H9 (cell line): ENCODE measurements at regions not wholly inside any gene's neighbourhood (a gene's known extent, or its start where the extent isn't known, plus 50 kb on each side); places are given as distances from the start of the nearest gene placed in this dataset.

Experiments used
- DNase-seq: peaks from one replicate; pipeline ENCODE4 v3.0.0-alpha.2; 2017
- H2AFZ ChIP-seq: one replicate; pipeline ENCODE4 v1.6.1; 2013; ENCODE audit warnings: mild to moderate bottlenecking, low read length, control low read depth, moderate library complexity
- H2AK5ac ChIP-seq: 2 replicates; pipeline ENCODE4 v1.6.1; 2013; ENCODE audit warnings: low read length, control low read depth, mixed read lengths; ENCODE audit not compliant: insufficient read length
- H2BK120ac ChIP-seq: one replicate; pipeline ENCODE4 v1.6.1; 2013; ENCODE audit warnings: low read depth, mild to moderate bottlenecking, low read length, control low read depth, inconsistent platforms; ENCODE audit not compliant: poor library complexity, severe bottlenecking
- H2BK12ac ChIP-seq: 2 replicates; pipeline ENCODE4 v1.6.1; 2013; ENCODE audit warnings: low read length, control low read depth, mixed read lengths, low read depth; ENCODE audit not compliant: insufficient read length
- H2BK15ac ChIP-seq: 2 replicates; pipeline ENCODE4 v1.6.1; 2013; ENCODE audit warnings: low read depth, low read length, control low read depth
- H2BK20ac ChIP-seq: one replicate; pipeline ENCODE4 v1.6.1; 2013; ENCODE audit warnings: low read depth, mild to moderate bottlenecking, low read length, control low read depth, inconsistent platforms; ENCODE audit not compliant: poor library complexity, severe bottlenecking
- H2BK5ac ChIP-seq: 2 replicates; pipeline ENCODE4 v1.6.1; 2013; ENCODE audit warnings: low read length, control low read depth, mixed read lengths; ENCODE audit not compliant: insufficient read length
- H3K14ac ChIP-seq: 2 replicates; pipeline ENCODE4 v1.6.1; 2013; ENCODE audit warnings: low read length, control low read depth; ENCODE audit not compliant: insufficient read depth
- H3K18ac ChIP-seq: 2 replicates; pipeline ENCODE4 v1.6.1; 2013; ENCODE audit warnings: low read depth, mild to moderate bottlenecking, mixed read lengths, low read length, control low read depth; ENCODE audit not compliant: insufficient read length
- H3K23ac ChIP-seq: 2 replicates; pipeline ENCODE4 v1.6.1; 2013; ENCODE audit warnings: low read length, control low read depth, mixed read lengths, low read depth; ENCODE audit not compliant: insufficient read length
- H3K23me2 ChIP-seq: 2 replicates; pipeline ENCODE4 v1.6.1; 2013; ENCODE audit warnings: low read depth, mild to moderate bottlenecking, mixed read lengths, low read length, control low read depth; ENCODE audit not compliant: insufficient read length, poor library complexity, severe bottlenecking
- H3K27ac ChIP-seq: 2 replicates; pipeline ENCODE4 v1.5.1; 2013; ENCODE audit warnings: low read length, control low read depth, mixed read lengths, low read depth; ENCODE audit not compliant: insufficient read length
- H3K27me3 ChIP-seq: 2 replicates; pipeline ENCODE4 v1.6.1; 2013; ENCODE audit warnings: low read length, control low read depth, inconsistent platforms; ENCODE audit not compliant: insufficient read depth
- H3K4ac ChIP-seq: 2 replicates; pipeline ENCODE4 v1.6.1; 2013; ENCODE audit warnings: low read depth, mild to moderate bottlenecking, control low read depth, inconsistent platforms, low read length, moderate library complexity
- H3K4me1 ChIP-seq: 2 replicates; pipeline ENCODE4 v1.6.1; 2013; ENCODE audit warnings: low read length, control low read depth, inconsistent platforms; ENCODE audit not compliant: insufficient read depth
- H3K4me2 ChIP-seq: 2 replicates; pipeline ENCODE4 v1.6.1; 2013; ENCODE audit warnings: low read length, control low read depth, mixed read lengths; ENCODE audit not compliant: insufficient read length, insufficient read depth
- H3K56ac ChIP-seq: 2 replicates; pipeline ENCODE4 v1.6.1; 2013; ENCODE audit warnings: low read depth, mild to moderate bottlenecking, mixed read lengths, low read length, control low read depth; ENCODE audit not compliant: insufficient read length
- H3K79me1 ChIP-seq: 2 replicates; pipeline ENCODE4 v1.6.1; 2013; ENCODE audit warnings: low read depth, mild to moderate bottlenecking, moderate library complexity, low read length, control low read depth, inconsistent platforms; ENCODE audit not compliant: insufficient read depth, poor library complexity, severe bottlenecking
- H3K79me2 ChIP-seq: 2 replicates; pipeline ENCODE4 v1.6.1; 2013; ENCODE audit warnings: low read length, control low read depth, inconsistent platforms; ENCODE audit not compliant: insufficient read depth
- H3K9ac ChIP-seq: 2 replicates; pipeline ENCODE4 v1.6.1; 2013; ENCODE audit warnings: low read length, control low read depth, mixed read lengths; ENCODE audit not compliant: insufficient read length; ENCODE audit errors: extremely low read depth
- H3K9me3 ChIP-seq: one replicate; pipeline ENCODE4 v1.6.1; 2013; ENCODE audit warnings: low read depth, low read length, inconsistent platforms; ENCODE audit not compliant: control insufficient read depth
- H3T11ph ChIP-seq: one replicate; pipeline ENCODE4 v1.6.1; 2013; ENCODE audit warnings: mild to moderate bottlenecking, low read length, control low read depth, inconsistent platforms
- H4K20me1 ChIP-seq: one replicate; pipeline ENCODE4 v1.6.1; 2013; ENCODE audit not compliant: control insufficient read depth, insufficient read length, insufficient read depth
- H4K5ac ChIP-seq: 2 replicates; pipeline ENCODE4 v1.6.1; 2013; ENCODE audit warnings: low read depth, mild to moderate bottlenecking, mixed read lengths, low read length, control low read depth; ENCODE audit not compliant: insufficient read length
- H4K8ac ChIP-seq: replicated peaks from 2 replicates; pipeline ENCODE4 v1.6.1; 2013; ENCODE audit warnings: low read length, control low read depth, mixed read lengths, low read depth; ENCODE audit not compliant: insufficient read length
- H4K91ac ChIP-seq: 2 replicates; pipeline ENCODE4 v1.6.1; 2013; ENCODE audit warnings: low read depth, mild to moderate bottlenecking, moderate library complexity, mixed read lengths, low read length, control low read depth; ENCODE audit not compliant: insufficient read length
- H3K27ac Mint-ChIP-seq, 3 experiments: 2 replicates in 2 of 3; 3 replicates in 1 of 3; pipeline ENCODE4 v1.8.0; 2020 to 2021; ENCODE audit warnings: mixed read lengths in 3 of 3, mild to moderate bottlenecking in 1 of 3, moderate library complexity in 1 of 3
- H3K27me3 Mint-ChIP-seq: 2 replicates; pipeline ENCODE4 v1.8.0; 2021; ENCODE audit warnings: low read depth, mild to moderate bottlenecking, moderate library complexity, mixed read lengths
- H3K36me3 Mint-ChIP-seq, 3 experiments: 2 replicates in 2 of 3; 3 replicates in 1 of 3; pipeline ENCODE4 v1.8.0; 2020 to 2021; ENCODE audit warnings: low read depth in 3 of 3, mixed read lengths in 3 of 3; ENCODE audit not compliant: insufficient read depth in 1 of 3
- H3K4me1 Mint-ChIP-seq, 2 experiments: 2 replicates each; pipeline ENCODE4 v1.8.0; 2020; ENCODE audit warnings: mixed read lengths in 2 of 2
- H3K4me3 Mint-ChIP-seq, 2 experiments: 2 replicates in 1 of 2; 3 replicates in 1 of 2; pipeline ENCODE4 v1.8.0; 2020 to 2021; ENCODE audit warnings: mild to moderate bottlenecking in 2 of 2, mixed read lengths in 2 of 2, moderate library complexity in 1 of 2
- H3K9me3 Mint-ChIP-seq, 2 experiments: 2 replicates in 1 of 2; 3 replicates in 1 of 2; pipeline ENCODE4 v1.8.0; 2020; ENCODE audit warnings: mild to moderate bottlenecking in 2 of 2, mixed read lengths in 2 of 2, moderate library complexity in 1 of 2
- CTCF ChIP-seq: fragments of 200-600 bp; sonication (generic); conservative IDR thresholded peaks from 3 replicates; pipeline ENCODE4 v1.8.0; 2021; ENCODE audit warnings: antibody characterized with exemption, mild to moderate bottlenecking
- WGBS: extraction: QIAGEN DNeasy Blood & Tissue Kit; methylation state at CpG from one replicate; pipeline ENCODE4 v1.1.7; 2013; ENCODE audit warnings: missing lambda C conversion rate, low lambda C conversion rate, mixed read lengths; ENCODE audit not compliant: insufficient read length; ENCODE audit errors: extremely low coverage; 5-methylcytosine and 5-hydroxymethylcytosine counted together

GRCh38 chr10:36211856-36212255 is 569.8 kb upstream of the FZD8 start:
- no peaks in the 10 kb centered on the region for H3K9me3 Mint-ChIP-seq
- H3K27me3 ChIP-seq, result no peaks in the 10 kb centered on the region
- TF ChIP-seq CTCF, result no peak

More at GRCh38 chr10:36211856-36212255, 569.8 kb upstream of the FZD8 start:
- Histone ChIP-seq H3K23ac (no peak overlapping the region), H3K4me2 (no peak overlapping the region), H3K4ac (no peak overlapping the region), H3T11ph (no peak overlapping the region), H3K4me1 (no peaks in the 10 kb centered on the region), H3K9ac (no peak overlapping the region), H2BK20ac (no peak overlapping the region), H3K18ac (no peak overlapping the region), H2AK5ac (no peak overlapping the region), H2AFZ (no peak overlapping the region), H4K20me1 (no peaks in the 10 kb centered on the region), H3K14ac (no peak overlapping the region), H3K23me2 (no peaks in the 10 kb centered on the region), H3K56ac (no peak overlapping the region), H4K5ac (no peak overlapping the region), H2BK12ac (no peak overlapping the region), H2BK5ac (no peak overlapping the region), H4K8ac (no peak overlapping the region), H4K91ac (no peak overlapping the region), H2BK120ac (no peak overlapping the region), H3K79me2 (no peaks in the 10 kb centered on the region), H3K27ac (no peak overlapping the region), H3K9me3 (no peaks in the 10 kb centered on the region), H2BK15ac (no peak overlapping the region), H3K79me1 (no peaks in the 10 kb centered on the region)
- no peaks in the 10 kb centered on the region for H3K36me3 Mint-ChIP-seq
- no CpG with 5 or more reads among the region's 2 CpGs for WGBS
- H3K27me3 Mint-ChIP-seq, result no peaks in the 10 kb centered on the region; the same call in 1 of the 2 replicates
- H3K4me1 Mint-ChIP-seq, result no peaks in the 10 kb centered on the region
- H3K4me3 Mint-ChIP-seq, result no peak overlapping the region
- DNase-seq, result no peak
- no peak overlapping the region for H3K27ac Mint-ChIP-seq
